Liver (tissue), 8 donors: ENCODE measurements at regions not wholly inside any gene's neighbourhood (a gene's known extent, or its start where the extent isn't known, plus 50 kb on each side); places are given as distances from the start of the nearest gene placed in this dataset.

Experiments
- DNase-seq: peaks from one replicate; pipeline ENCODE4 v3.0.0-alpha.2; 2017; ENCODE audit warnings: low spot score
- H3K27ac ChIP-seq, 2 donors: one replicate each; pipeline ENCODE4 v1.7.0; 2013; ENCODE audit warnings: inconsistent platforms in 2 of 2, low read length in 2 of 2, control low read depth in 1 of 2, low read depth in 1 of 2, mild to moderate bottlenecking in 1 of 2
- H3K27me3 ChIP-seq, 4 donors: one replicate each; pipeline versions ENCODE4 v1.6.1 to v1.7.0; 2013; ENCODE audit warnings: low read length in 3 of 4, inconsistent platforms in 1 of 4, mild to moderate bottlenecking in 1 of 4, moderate library complexity in 1 of 4; ENCODE audit not compliant: control insufficient read depth in 4 of 4, insufficient read depth in 4 of 4
- H3K36me3 ChIP-seq, 4 donors: one replicate each; pipeline versions ENCODE4 v1.6.1 to v1.7.0; 2013; ENCODE audit warnings: low read length in 3 of 4, mild to moderate bottlenecking in 3 of 4, low read depth in 1 of 4, moderate library complexity in 1 of 4; ENCODE audit not compliant: control insufficient read depth in 4 of 4, insufficient read depth in 3 of 4
- H3K4me1 ChIP-seq, 4 donors: one replicate each; pipeline versions ENCODE4 v1.6.1 to v1.7.0; 2013; ENCODE audit warnings: low read length in 3 of 4, mild to moderate bottlenecking in 3 of 4, moderate library complexity in 1 of 4; ENCODE audit not compliant: control insufficient read depth in 4 of 4, insufficient read depth in 4 of 4
- H3K4me3 ChIP-seq, 3 donors: one replicate each; pipeline versions ENCODE4 v1.6.1 to v1.7.0; 2013; ENCODE audit warnings: low read length in 3 of 3, control low read depth in 1 of 3, low read depth in 1 of 3, mild to moderate bottlenecking in 1 of 3
- H3K9ac ChIP-seq, 2 donors: one replicate each; pipeline ENCODE4 v1.7.0; 2013; ENCODE audit warnings: low read length in 2 of 2, mild to moderate bottlenecking in 2 of 2, moderate library complexity in 2 of 2, control low read depth in 1 of 2, low read depth in 1 of 2
- H3K9me3 ChIP-seq, 4 donors: one replicate each; pipeline versions ENCODE4 v1.6.1 to v1.7.0; 2013; ENCODE audit warnings: low read length in 3 of 4; ENCODE audit not compliant: control insufficient read depth in 4 of 4
- ATF3 ChIP-seq: IDR thresholded peaks from 2 replicates; pipeline ENCODE4 v1.6.1; 2016; ENCODE audit warnings: antibody characterized with exemption
- EGR1 ChIP-seq, 2 donors: IDR thresholded peaks; 2 replicates each; pipeline ENCODE4 v1.6.1; 2016 to 2018; ENCODE audit warnings: antibody characterized with exemption in 2 of 2, low read depth in 2 of 2
- FOXA1 ChIP-seq: IDR thresholded peaks from 2 replicates; pipeline ENCODE4 v1.6.1; 2016; ENCODE audit warnings: antibody characterized with exemption
- FOXA2 ChIP-seq: IDR thresholded peaks from 2 replicates; pipeline ENCODE4 v1.6.1; 2016; ENCODE audit warnings: antibody characterized with exemption
- GABPA ChIP-seq, 2 donors: IDR thresholded peaks in 1 of 2; conservative IDR thresholded peaks in 1 of 2; 2 replicates each; pipeline ENCODE4 v1.6.1; 2016; ENCODE audit warnings: antibody characterized with exemption in 2 of 2, mild to moderate bottlenecking in 1 of 2, moderate library complexity in 1 of 2
- HNF4A ChIP-seq, 2 donors: conservative IDR thresholded peaks; 2 replicates each; pipeline ENCODE4 v1.6.1; 2016; ENCODE audit warnings: antibody characterized with exemption in 2 of 2, mild to moderate bottlenecking in 2 of 2
- HNF4G ChIP-seq: IDR thresholded peaks from 2 replicates; pipeline ENCODE4 v1.6.1; 2016; ENCODE audit warnings: antibody characterized with exemption
- JUND ChIP-seq, 2 donors: IDR thresholded peaks; 2 replicates each; pipeline ENCODE4 v1.6.1; 2016; ENCODE audit warnings: antibody characterized with exemption in 2 of 2
- RAD21 ChIP-seq, 2 donors: IDR thresholded peaks; 2 replicates each; pipeline ENCODE4 v1.6.1; 2016; ENCODE audit warnings: antibody characterized with exemption in 2 of 2, mild to moderate bottlenecking in 2 of 2
- RXRA ChIP-seq, 2 donors: IDR thresholded peaks; 2 replicates each; pipeline ENCODE4 v1.6.1; 2017 to 2018; ENCODE audit warnings: antibody characterized with exemption in 2 of 2, mild to moderate bottlenecking in 1 of 2
- SP1 ChIP-seq: IDR thresholded peaks from 2 replicates; pipeline ENCODE4 v1.6.1; 2018; ENCODE audit warnings: antibody characterized with exemption, mild to moderate bottlenecking
- TAF1 ChIP-seq: conservative IDR thresholded peaks from 2 replicates; pipeline ENCODE4 v1.6.1; 2016; ENCODE audit warnings: antibody characterized with exemption, mild to moderate bottlenecking
- YY1 ChIP-seq: IDR thresholded peaks from 2 replicates; pipeline ENCODE4 v1.6.1; 2016; ENCODE audit warnings: antibody characterized with exemption, mild to moderate bottlenecking
- WGBS: extraction: QIAGEN DNeasy Blood & Tissue Kit; methylation state at CpG from one replicate; pipeline ENCODE4 v1.1.7; 2013; 5-methylcytosine and 5-hydroxymethylcytosine counted together
- TF ChIP-seq, protein P1 (sequence below): IDR thresholded peaks from 2 replicates; pipeline ENCODE4 v1.6.1; 2016; ENCODE audit warnings: antibody characterized with exemption
- TF ChIP-seq, protein P2 (sequence below): fragments of 150-350 bp; IDR thresholded peaks from 2 replicates; pipeline ENCODE4 v1.5.1; 2017; ENCODE audit warnings: improper control_type of control experiment, low read depth, low read length; ENCODE audit not compliant: missing input control
- donor health status: healthy.
- donor health status: healthy.
- donor health status: healthy.
- donor health status: healthy.
- donor health status: healthy.

- no peaks in the 10 kb centered on the region for H3K36me3 ChIP-seq
- no peaks in the 10 kb centered on the region for H3K27me3 ChIP-seq
- H3K4me3 ChIP-seq: no peak overlapping the region
Observed at GRCh38 chr6:67493682-67494081, 1141.4 kb upstream of the ADGRB3 start.

GRCh38 chr6:67475700-67476099 lies 1159.4 kb upstream of the ADGRB3 start:
- no peak for DNase-seq
- H3K9ac ChIP-seq: no peak overlapping the region
- no peaks in the 10 kb centered on the region for H3K4me1 ChIP-seq
- no peaks in the 10 kb centered on the region for H3K9me3 ChIP-seq
- TF ChIP-seq FOXA1 (no peak), JUND (IDR thresholded peaks at IDR 0.05) (no peak), EGR1 (IDR thresholded peaks at IDR 0.05; ENCODE audit: low read depth in 2 of 2) (no peak), ATF3 (no peak), RXRA (IDR thresholded peaks at IDR 0.05) (no peak), RAD21 (IDR thresholded peaks at IDR 0.05) (no peak), HNF4G (no peak), YY1 (no peak), SP1 (no peak), FOXA2 (no peak)
- TF ChIP-seq, protein P1, sequence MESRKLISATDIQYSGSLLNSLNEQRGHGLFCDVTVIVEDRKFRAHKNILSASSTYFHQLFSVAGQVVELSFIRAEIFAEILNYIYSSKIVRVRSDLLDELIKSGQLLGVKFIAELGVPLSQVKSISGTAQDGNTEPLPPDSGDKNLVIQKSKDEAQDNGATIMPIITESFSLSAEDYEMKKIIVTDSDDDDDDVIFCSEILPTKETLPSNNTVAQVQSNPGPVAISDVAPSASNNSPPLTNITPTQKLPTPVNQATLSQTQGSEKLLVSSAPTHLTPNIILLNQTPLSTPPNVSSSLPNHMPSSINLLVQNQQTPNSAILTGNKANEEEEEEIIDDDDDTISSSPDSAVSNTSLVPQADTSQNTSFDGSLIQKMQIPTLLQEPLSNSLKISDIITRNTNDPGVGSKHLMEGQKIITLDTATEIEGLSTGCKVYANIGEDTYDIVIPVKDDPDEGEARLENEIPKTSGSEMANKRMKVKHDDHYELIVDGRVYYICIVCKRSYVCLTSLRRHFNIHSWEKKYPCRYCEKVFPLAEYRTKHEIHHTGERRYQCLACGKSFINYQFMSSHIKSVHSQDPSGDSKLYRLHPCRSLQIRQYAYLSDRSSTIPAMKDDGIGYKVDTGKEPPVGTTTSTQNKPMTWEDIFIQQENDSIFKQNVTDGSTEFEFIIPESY: no peak
- TF ChIP-seq, protein P2, sequence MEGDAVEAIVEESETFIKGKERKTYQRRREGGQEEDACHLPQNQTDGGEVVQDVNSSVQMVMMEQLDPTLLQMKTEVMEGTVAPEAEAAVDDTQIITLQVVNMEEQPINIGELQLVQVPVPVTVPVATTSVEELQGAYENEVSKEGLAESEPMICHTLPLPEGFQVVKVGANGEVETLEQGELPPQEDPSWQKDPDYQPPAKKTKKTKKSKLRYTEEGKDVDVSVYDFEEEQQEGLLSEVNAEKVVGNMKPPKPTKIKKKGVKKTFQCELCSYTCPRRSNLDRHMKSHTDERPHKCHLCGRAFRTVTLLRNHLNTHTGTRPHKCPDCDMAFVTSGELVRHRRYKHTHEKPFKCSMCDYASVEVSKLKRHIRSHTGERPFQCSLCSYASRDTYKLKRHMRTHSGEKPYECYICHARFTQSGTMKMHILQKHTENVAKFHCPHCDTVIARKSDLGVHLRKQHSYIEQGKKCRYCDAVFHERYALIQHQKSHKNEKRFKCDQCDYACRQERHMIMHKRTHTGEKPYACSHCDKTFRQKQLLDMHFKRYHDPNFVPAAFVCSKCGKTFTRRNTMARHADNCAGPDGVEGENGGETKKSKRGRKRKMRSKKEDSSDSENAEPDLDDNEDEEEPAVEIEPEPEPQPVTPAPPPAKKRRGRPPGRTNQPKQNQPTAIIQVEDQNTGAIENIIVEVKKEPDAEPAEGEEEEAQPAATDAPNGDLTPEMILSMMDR: no peak
- H3K27me3 ChIP-seq: peaks cover 0 to 4% (median 0%) of the 10 kb centered on the region in 4 donors
- H3K27ac ChIP-seq: no peak overlapping the region
- WGBS: 33% methylated on average over 1 of the region's 1 CpG
- H3K36me3 ChIP-seq: no peaks in the 10 kb centered on the region
- no peak overlapping the region for H3K4me3 ChIP-seq

More at GRCh38 chr6:67493682-67494081, 1141.4 kb upstream of the ADGRB3 start:
- no peaks in the 10 kb centered on the region for H3K9me3 ChIP-seq
- H3K27ac ChIP-seq: no peak overlapping the region
- no peak overlapping the region for H3K9ac ChIP-seq
- DNase-seq: no peak
- H3K4me1 ChIP-seq: no peaks in the 10 kb centered on the region
- TF ChIP-seq YY1 (no peak), HNF4A (conservative IDR thresholded peaks at IDR 0.05) (no peak), TAF1 (no peak), GABPA (IDR thresholded peaks at IDR 0.05 in 1 of 2, conservative IDR thresholded peaks at IDR 0.05 in 1 of 2) (no peak), HNF4G (no peak), EGR1 (IDR thresholded peaks at IDR 0.05; ENCODE audit: low read depth in 2 of 2) (no peak), RXRA (IDR thresholded peaks at IDR 0.05) (no peak), JUND (IDR thresholded peaks at IDR 0.05) (no peak), FOXA1 (no peak)
- TF ChIP-seq, protein P1: no peak
- TF ChIP-seq, protein P2: no peak
